ENCODE measurements at regions not wholly inside any gene's neighbourhood (a gene's known extent, or its start where the extent isn't known, plus 50 kb on each side); places are given as distances from the start of the nearest gene placed in this dataset.

DNA sequence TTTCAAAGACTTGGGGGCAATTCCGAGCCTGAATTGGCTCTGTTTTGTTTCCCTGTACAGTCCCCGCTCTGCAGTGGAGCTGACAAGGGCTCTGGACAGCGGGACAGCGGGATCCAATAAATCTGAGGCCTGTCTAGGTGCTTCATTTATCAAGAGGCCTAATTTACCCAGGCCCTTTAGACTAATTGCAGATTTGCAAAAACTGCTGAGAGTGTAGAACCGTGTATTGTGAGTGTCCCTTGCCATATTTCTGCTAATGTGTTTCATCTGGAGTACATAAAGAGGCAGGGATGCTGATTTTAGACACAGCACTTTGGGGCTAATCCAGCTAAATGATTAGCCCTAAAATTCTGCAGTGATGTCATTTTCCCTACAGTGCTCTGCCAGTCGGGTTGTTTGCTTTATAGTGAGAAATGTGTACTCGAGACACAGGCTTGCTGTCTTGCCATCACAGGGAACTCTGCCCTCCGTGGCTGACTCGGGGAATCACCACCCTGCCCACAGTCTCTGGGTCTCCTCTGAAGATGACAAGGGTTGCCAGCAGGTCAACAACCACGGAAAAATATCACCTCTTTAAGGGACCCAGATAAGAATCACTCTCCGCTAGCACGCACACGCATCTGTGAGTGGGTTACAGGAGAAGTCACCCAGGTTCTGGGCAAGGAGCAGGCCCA lies 592.0 kb downstream of the BNC2 start:
- RAD21 ChIA-PET (ENCODE audit: low non-redundant PET in 1 of 2, low total read pairs in 2 of 2, uncharacterized antibody in 2 of 2, unreplicated experiment in 2 of 2), result no interaction called here

More for the DNA sequence above, 592.0 kb downstream of the BNC2 start:
- Histone ChIP-seq H3K27ac (ENCODE audit: low read depth, low read length) (no peak overlapping the region), H3K9me3 (ENCODE audit: control insufficient read depth in 1 of 2, insufficient read depth in 1 of 2, low read depth in 1 of 2, low read length in 2 of 2) (no peaks in the 10 kb centered on the region), H3K4me2 (ENCODE audit: low read length) (no peak overlapping the region), H4K20me1 (ENCODE audit: insufficient read depth) (no peaks in the 10 kb centered on the region), H3K36me3 (ENCODE audit: control insufficient read depth in 1 of 2, insufficient read depth in 2 of 2, low read length in 2 of 2) (no peaks in the 10 kb centered on the region), H3K79me2 (ENCODE audit: insufficient read depth, low read length) (no peaks in the 10 kb centered on the region), H3K9ac (ENCODE audit: low read length) (no peak overlapping the region), H3K9me2 (ENCODE audit: insufficient read depth) (no peaks in the 10 kb centered on the region), H3K4me1 (ENCODE audit: control insufficient read depth in 1 of 2, insufficient read depth in 2 of 2, low read length in 2 of 2) (no peaks in the 10 kb centered on the region), H3K4me3 (replicated peaks in 1 of 2; ENCODE audit: low read depth in 1 of 2, low read length in 2 of 2) (no peak overlapping the region), H2AFZ (ENCODE audit: low read depth, low read length, poor library complexity, severe bottlenecking) (no peak overlapping the region), H3K27me3 (ENCODE audit: insufficient read depth, low read length) (no peaks in the 10 kb centered on the region)
- TF ChIP-seq SP1 (IDR thresholded peaks at IDR 0.05; ENCODE audit: low read depth) (no peak), JUND (IDR thresholded peaks at IDR 0.05) (no peak), CEBPB (IDR thresholded peaks at IDR 0.05; ENCODE audit: low read depth) (no peak), POLR2AphosphoS5 (IDR thresholded peaks at IDR 0.05; ENCODE audit: low read depth, low read length) (no peak), TCF7L2 (IDR thresholded peaks at IDR 0.05; ENCODE audit: borderline replicate concordance, extremely low read depth, insufficient read depth, insufficient read length) (no peak), ELF1 (IDR thresholded peaks at IDR 0.05; ENCODE audit: borderline replicate concordance, low read depth) (no peak), SIN3A (IDR thresholded peaks at IDR 0.05; ENCODE audit: low read depth) (no peak)
- TF ChIP-seq, protein P1, sequence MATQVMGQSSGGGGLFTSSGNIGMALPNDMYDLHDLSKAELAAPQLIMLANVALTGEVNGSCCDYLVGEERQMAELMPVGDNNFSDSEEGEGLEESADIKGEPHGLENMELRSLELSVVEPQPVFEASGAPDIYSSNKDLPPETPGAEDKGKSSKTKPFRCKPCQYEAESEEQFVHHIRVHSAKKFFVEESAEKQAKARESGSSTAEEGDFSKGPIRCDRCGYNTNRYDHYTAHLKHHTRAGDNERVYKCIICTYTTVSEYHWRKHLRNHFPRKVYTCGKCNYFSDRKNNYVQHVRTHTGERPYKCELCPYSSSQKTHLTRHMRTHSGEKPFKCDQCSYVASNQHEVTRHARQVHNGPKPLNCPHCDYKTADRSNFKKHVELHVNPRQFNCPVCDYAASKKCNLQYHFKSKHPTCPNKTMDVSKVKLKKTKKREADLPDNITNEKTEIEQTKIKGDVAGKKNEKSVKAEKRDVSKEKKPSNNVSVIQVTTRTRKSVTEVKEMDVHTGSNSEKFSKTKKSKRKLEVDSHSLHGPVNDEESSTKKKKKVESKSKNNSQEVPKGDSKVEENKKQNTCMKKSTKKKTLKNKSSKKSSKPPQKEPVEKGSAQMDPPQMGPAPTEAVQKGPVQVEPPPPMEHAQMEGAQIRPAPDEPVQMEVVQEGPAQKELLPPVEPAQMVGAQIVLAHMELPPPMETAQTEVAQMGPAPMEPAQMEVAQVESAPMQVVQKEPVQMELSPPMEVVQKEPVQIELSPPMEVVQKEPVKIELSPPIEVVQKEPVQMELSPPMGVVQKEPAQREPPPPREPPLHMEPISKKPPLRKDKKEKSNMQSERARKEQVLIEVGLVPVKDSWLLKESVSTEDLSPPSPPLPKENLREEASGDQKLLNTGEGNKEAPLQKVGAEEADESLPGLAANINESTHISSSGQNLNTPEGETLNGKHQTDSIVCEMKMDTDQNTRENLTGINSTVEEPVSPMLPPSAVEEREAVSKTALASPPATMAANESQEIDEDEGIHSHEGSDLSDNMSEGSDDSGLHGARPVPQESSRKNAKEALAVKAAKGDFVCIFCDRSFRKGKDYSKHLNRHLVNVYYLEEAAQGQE (IDR thresholded peaks at IDR 0.05; ENCODE audit: low read depth), result no peak
- TF ChIP-seq, protein P2, sequence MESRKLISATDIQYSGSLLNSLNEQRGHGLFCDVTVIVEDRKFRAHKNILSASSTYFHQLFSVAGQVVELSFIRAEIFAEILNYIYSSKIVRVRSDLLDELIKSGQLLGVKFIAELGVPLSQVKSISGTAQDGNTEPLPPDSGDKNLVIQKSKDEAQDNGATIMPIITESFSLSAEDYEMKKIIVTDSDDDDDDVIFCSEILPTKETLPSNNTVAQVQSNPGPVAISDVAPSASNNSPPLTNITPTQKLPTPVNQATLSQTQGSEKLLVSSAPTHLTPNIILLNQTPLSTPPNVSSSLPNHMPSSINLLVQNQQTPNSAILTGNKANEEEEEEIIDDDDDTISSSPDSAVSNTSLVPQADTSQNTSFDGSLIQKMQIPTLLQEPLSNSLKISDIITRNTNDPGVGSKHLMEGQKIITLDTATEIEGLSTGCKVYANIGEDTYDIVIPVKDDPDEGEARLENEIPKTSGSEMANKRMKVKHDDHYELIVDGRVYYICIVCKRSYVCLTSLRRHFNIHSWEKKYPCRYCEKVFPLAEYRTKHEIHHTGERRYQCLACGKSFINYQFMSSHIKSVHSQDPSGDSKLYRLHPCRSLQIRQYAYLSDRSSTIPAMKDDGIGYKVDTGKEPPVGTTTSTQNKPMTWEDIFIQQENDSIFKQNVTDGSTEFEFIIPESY (IDR thresholded peaks at IDR 0.05; ENCODE audit: extremely low read depth, insufficient replicate concordance, low read length), result no peak
- TF ChIP-seq, protein P3, sequence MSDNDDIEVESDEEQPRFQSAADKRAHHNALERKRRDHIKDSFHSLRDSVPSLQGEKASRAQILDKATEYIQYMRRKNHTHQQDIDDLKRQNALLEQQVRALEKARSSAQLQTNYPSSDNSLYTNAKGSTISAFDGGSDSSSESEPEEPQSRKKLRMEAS (IDR thresholded peaks at IDR 0.05), result no peak
- BruUV-seq (replicated peaks), result no TSS peak
- POLR2A ChIA-PET, result no interaction called here
- intact Hi-C loops (cut with micrococcal nuclease), result no loop called here
- ATAC-seq (no peak), DNase-seq (ENCODE audit: low read depth, low spot score) (no peak)
- CTCF ChIA-PET, result no interaction called here
